IMR-90 (cell line): ENCODE measurements at regions not wholly inside any gene's neighbourhood (a gene's known extent, or its start where the extent isn't known, plus 50 kb on each side); places are given as distances from the start of the nearest gene placed in this dataset.

Source experiments
- ATAC-seq: fragments of 200-7000 bp; cut with Tn5 transposase; 2 replicates; pipeline ENCODE4 v1.9.1; 2020; ENCODE audit warnings: low read depth, mild to moderate bottlenecking, moderate library complexity
- BruUV-seq: library from RNA; stranded (reverse); fragments of 400-500 nt; replicated peaks from 2 replicates; lab custom pipeline; 2021; lab: Mats Ljungman, UMichigan
- CTCF ChIA-PET: fragments of 300-600 bp; formaldehyde crosslinking; extraction: SDS; loops from one replicate; lab custom pipeline; 2021; ENCODE audit warnings: antibody characterized with exemption; lab: Yijun Ruan, JAX
- POLR2A ChIA-PET: fragments of 300-600 bp; sonication (Branson Sonifier 250); formaldehyde crosslinking; loops from one replicate; lab custom pipeline; 2022; ENCODE audit warnings: antibody characterized with exemption; ENCODE audit not compliant: unreplicated experiment; lab: Charles Lee
- DNase-seq: peaks from one replicate; pipeline ENCODE4 v3.0.0; 2013
- H2AFZ ChIP-seq: replicated peaks from 2 replicates; pipeline ENCODE3; 2013; ENCODE audit warnings: low read length, mild to moderate bottlenecking; ENCODE audit not compliant: poor library complexity
- H2AK5ac ChIP-seq: 2 replicates; pipeline ENCODE4 v1.6.1; 2013; ENCODE audit warnings: low read depth, low read length, inconsistent platforms
- H2AK9ac ChIP-seq: replicated peaks from 2 replicates; pipeline ENCODE3; 2013; ENCODE audit warnings: mild to moderate bottlenecking, low read depth, low read length, moderate library complexity; ENCODE audit not compliant: poor library complexity
- H2BK120ac ChIP-seq: 2 replicates; pipeline ENCODE4 v1.6.1; 2013; ENCODE audit warnings: low read depth, low read length, inconsistent platforms
- H2BK15ac ChIP-seq: 3 replicates; pipeline ENCODE4 v1.6.1; 2013; ENCODE audit warnings: low read depth, low read length, inconsistent platforms
- H2BK20ac ChIP-seq: 2 replicates; pipeline ENCODE4 v1.6.1; 2013; ENCODE audit warnings: low read depth, mild to moderate bottlenecking, inconsistent platforms, low read length, moderate library complexity
- H2BK5ac ChIP-seq: 2 replicates; pipeline ENCODE4 v1.6.1; 2013; ENCODE audit warnings: mild to moderate bottlenecking, low read depth, low read length, inconsistent platforms; ENCODE audit not compliant: poor library complexity, severe bottlenecking
- H3K14ac ChIP-seq: replicated peaks from 2 replicates; pipeline ENCODE4 v1.6.1; 2013; ENCODE audit warnings: low read depth, low read length, inconsistent platforms
- H3K18ac ChIP-seq: 2 replicates; pipeline ENCODE4 v1.6.1; 2013; ENCODE audit warnings: low read depth, low read length, control low read depth
- H3K23ac ChIP-seq: 2 replicates; pipeline ENCODE4 v1.6.1; 2013; ENCODE audit warnings: low read depth, low read length, inconsistent platforms
- H3K27ac ChIP-seq: 2 replicates; pipeline ENCODE4 v1.5.1; 2013; ENCODE audit warnings: mild to moderate bottlenecking, control low read depth, low read length; ENCODE audit not compliant: insufficient read depth
- H3K27me3 ChIP-seq: 2 replicates; pipeline ENCODE4 v1.6.1; 2013; ENCODE audit warnings: low read length; ENCODE audit not compliant: control insufficient read depth, insufficient read depth
- H3K36me3 ChIP-seq: 2 replicates; pipeline ENCODE4 v1.6.1; 2013; ENCODE audit warnings: low read length, mixed read lengths; ENCODE audit not compliant: control insufficient read depth, insufficient read depth
- H3K4ac ChIP-seq: 2 replicates; pipeline ENCODE4 v1.6.1; 2013; ENCODE audit warnings: low read depth, low read length, inconsistent platforms
- H3K4me1 ChIP-seq: 2 replicates; pipeline ENCODE4 v1.6.1; 2013; ENCODE audit warnings: low read length, mixed read lengths; ENCODE audit not compliant: control insufficient read depth, insufficient read depth
- H3K4me2 ChIP-seq: 2 replicates; pipeline ENCODE4 v1.6.1; 2013; ENCODE audit warnings: low read depth, mild to moderate bottlenecking, control low read depth, low read length, moderate library complexity
- H3K4me3 ChIP-seq: 2 replicates; pipeline ENCODE4 v1.5.1; 2013; ENCODE audit warnings: low read depth, mild to moderate bottlenecking, control low read depth, low read length, moderate library complexity; ENCODE audit not compliant: insufficient read depth
- H3K56ac ChIP-seq: 2 replicates; pipeline ENCODE4 v1.6.1; 2013; ENCODE audit warnings: low read length, inconsistent platforms; ENCODE audit not compliant: insufficient read depth; ENCODE audit errors: extremely low read depth
- H3K79me1 ChIP-seq, 2 experiments: 2 replicates each; pipeline ENCODE4 v1.6.1; 2013; ENCODE audit warnings: low read length in 2 of 2, inconsistent platforms in 1 of 2, low read depth in 1 of 2
- H3K9ac ChIP-seq: 2 replicates; pipeline ENCODE4 v1.6.1; 2013; ENCODE audit warnings: low read depth, low read length, control low read depth
- H3K9me1 ChIP-seq: 2 replicates; pipeline ENCODE4 v1.6.1; 2013; ENCODE audit warnings: low read length, inconsistent platforms; ENCODE audit not compliant: insufficient read depth
- H3K9me3 ChIP-seq: 2 replicates; pipeline ENCODE4 v1.6.1; 2013; ENCODE audit warnings: low read length; ENCODE audit not compliant: control insufficient read depth, insufficient read depth
- H4K20me1 ChIP-seq: 2 replicates; pipeline ENCODE4 v1.6.1; 2013; ENCODE audit warnings: low read length, inconsistent platforms; ENCODE audit not compliant: insufficient read depth
- H4K5ac ChIP-seq: 2 replicates; pipeline ENCODE4 v1.6.1; 2013; ENCODE audit warnings: mild to moderate bottlenecking, low read depth, low read length, control low read depth
- H4K8ac ChIP-seq, 2 experiments: 2 replicates each; pipeline ENCODE4 v1.6.1; 2013; ENCODE audit warnings: low read depth in 2 of 2, low read length in 2 of 2, control low read depth in 1 of 2, inconsistent platforms in 1 of 2
- H4K91ac ChIP-seq: 2 replicates; pipeline ENCODE4 v1.6.1; 2013; ENCODE audit warnings: low read depth, low read length, inconsistent platforms; ENCODE audit not compliant: insufficient read depth
- CEBPB ChIP-seq: IDR thresholded peaks from 2 replicates; pipeline ENCODE4 v1.6.1; 2012; ENCODE audit warnings: low read depth, low read length, improper control_type of control experiment
- MAFK ChIP-seq: IDR thresholded peaks from 2 replicates; pipeline ENCODE4 v1.6.1; 2012; ENCODE audit warnings: low read depth, low read length, improper control_type of control experiment
- POLR2A ChIP-seq: IDR thresholded peaks from 2 replicates; pipeline ENCODE4 v1.6.1; 2012; ENCODE audit warnings: mild to moderate bottlenecking, low read depth, low read length
- USF2 ChIP-seq: fragments of 150-350 bp; IDR thresholded peaks from 2 replicates; pipeline ENCODE4 v1.6.1; 2017; ENCODE audit warnings: mild to moderate bottlenecking, antibody characterized with exemption, low read length, low read depth
- WGBS, 2 experiments: methylation state at CpG; one replicate each; pipeline versions ENCODE4 v1.1.5 to v1.1.7; 2013; ENCODE audit warnings: missing lambda C conversion rate in 2 of 2; ENCODE audit not compliant: insufficient read length in 1 of 2; ENCODE audit errors: extremely low coverage in 2 of 2; 5-methylcytosine and 5-hydroxymethylcytosine counted together
- dilution Hi-C: fragments of 300-500 bp; cut with HindIII; formaldehyde crosslinking; loops from one replicate; pipeline ENCODE4 v1.14.3; 2018; ENCODE audit warnings: low sequenced_read_pairs; ENCODE audit not compliant: unreplicated experiment
- in situ Hi-C: fragments of 300-500 bp; cut with MboI; formaldehyde crosslinking; loops from 3 replicates; pipeline ENCODE4 v1.14.3; 2019; ENCODE audit warnings: low sequenced_read_pairs, inconsistent platforms, mixed read lengths
- intact Hi-C: fragments of 100-400 bp; cut with micrococcal nuclease; formaldehyde crosslinking; loops from 2 replicates; pipeline ENCODE4 v1.10.0; 2022

- Histone ChIP-seq H3K9me3 (no peaks in the 10 kb centered on the region), H3K14ac (no peak overlapping the region), H3K9ac (no peak overlapping the region), H3K23ac (no peak overlapping the region), H3K4ac (no peak overlapping the region), H3K4me3 (no peak overlapping the region), H2BK15ac (no peak overlapping the region), H2BK120ac (no peak overlapping the region), H4K20me1 (no peaks in the 10 kb centered on the region), H3K36me3 (no peaks in the 10 kb centered on the region), H4K5ac (no peak overlapping the region), H4K91ac (no peak overlapping the region), H3K4me1 (no peaks in the 10 kb centered on the region), H3K18ac (no peak overlapping the region), H2AK5ac (no peak overlapping the region), H2BK20ac (no peak overlapping the region), H3K56ac (no peak overlapping the region), H3K4me2 (no peak overlapping the region), H3K9me1 (no peaks in the 10 kb centered on the region), H3K79me1 (no peaks in the 10 kb centered on the region), H2AK9ac (no peak overlapping the region), H2BK5ac (no peak overlapping the region), H2AFZ (no peak overlapping the region), H3K27ac (no peak overlapping the region), H3K27me3 (no peaks in the 10 kb centered on the region), H4K8ac (no peak overlapping the region)
- ChIA-PET POLR2A (no interaction called here), CTCF (interaction anchor here (0.6 kb wide), 1 partner anchor 10 kb away, joined by 3 read pairs; no protein-coding TSS in a partner anchor)
- DNase-seq, result no peak
- dilution Hi-C loops, result no loop called here
- no CpG with 5 or more reads among the region's 1 CpG for WGBS, 2 experiments
- in situ Hi-C loops, result no loop called here
- no TSS peak for BruUV-seq
- ATAC-seq, result no peak
- intact Hi-C loops, result no loop called here
- TF ChIP-seq USF2, result no peak
- TF ChIP-seq CEBPB, result no peak
- peak; percentile 50 for TF ChIP-seq MAFK
- no peak for TF ChIP-seq POLR2A
Observed at GRCh38 chr11:42299780-42300179, 840.3 kb upstream of the LRRC4C start.
